ENCODE measurements at regions not wholly inside any gene's neighbourhood (a gene's known extent, or its start where the extent isn't known, plus 50 kb on each side); places are given as distances from the start of the nearest gene placed in this dataset. TPM values are rescaled to one million over a fixed set of nuclear protein-coding genes. Genes with fewer than 3 reads are reported as not detected.
"Not testable (repeated sequence)": the region's sequence is repeated elsewhere in the genome, so short reads cannot be mapped to it uniquely, and the experiment has no call there.

DNA sequence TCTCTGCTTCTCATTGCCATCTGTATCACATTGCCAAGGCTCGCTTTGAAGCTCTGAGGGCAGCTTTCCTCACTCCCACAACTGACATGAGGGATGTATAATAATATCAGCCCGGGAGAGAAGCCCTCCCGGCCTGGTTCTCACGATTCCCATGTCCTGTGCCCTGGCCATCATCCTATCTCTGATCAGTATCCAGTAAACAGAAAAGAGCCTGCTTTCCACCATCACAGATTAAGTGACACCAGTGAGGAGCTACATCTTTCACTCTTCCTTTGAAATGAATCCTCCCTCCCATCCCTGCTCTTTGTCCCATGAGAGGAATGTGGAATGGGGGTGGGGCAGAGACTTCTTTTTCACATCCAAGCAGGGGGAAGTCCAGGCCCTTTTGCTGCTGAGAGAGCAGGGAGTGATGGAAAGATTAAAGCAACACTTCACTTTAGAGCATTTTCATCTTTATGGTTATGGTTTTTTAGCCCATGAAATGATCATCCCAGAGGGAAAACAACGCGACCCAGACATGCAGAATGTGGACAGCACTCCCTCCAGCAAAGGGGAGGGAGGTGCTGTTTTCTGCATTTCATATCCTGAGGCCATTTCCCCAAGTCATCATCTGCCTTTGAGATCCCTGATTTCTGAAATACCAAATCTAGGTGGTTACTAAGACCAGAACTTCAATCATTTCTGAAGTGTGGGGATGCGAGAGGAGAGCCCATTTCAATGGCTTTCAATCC lies 84.6 kb upstream of the LYZL1 start:
- no peak for DNase-seq (ENCODE audit: low spot score)

DNA sequence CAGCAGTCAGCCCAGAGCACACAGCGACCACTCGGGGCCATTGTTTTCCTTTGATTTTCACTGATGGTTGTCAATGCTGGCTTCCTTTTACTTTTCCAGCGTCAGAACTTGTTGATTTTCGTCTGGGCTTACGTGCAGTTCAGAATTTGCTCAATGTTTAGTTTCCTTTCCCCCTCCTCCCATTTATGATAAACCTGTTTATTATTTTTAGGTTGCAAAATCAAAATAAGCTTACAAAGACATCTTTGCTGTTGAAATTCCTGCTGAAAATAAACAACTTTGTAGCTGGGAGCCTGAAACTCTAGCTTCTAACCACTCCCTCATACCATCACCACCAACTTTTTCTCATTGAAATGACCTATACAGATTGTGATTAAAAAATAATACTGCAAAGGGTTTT lies 83.1 kb upstream of the LYZL1 start:
- no peak for DNase-seq (ENCODE audit: low spot score)

DNA sequence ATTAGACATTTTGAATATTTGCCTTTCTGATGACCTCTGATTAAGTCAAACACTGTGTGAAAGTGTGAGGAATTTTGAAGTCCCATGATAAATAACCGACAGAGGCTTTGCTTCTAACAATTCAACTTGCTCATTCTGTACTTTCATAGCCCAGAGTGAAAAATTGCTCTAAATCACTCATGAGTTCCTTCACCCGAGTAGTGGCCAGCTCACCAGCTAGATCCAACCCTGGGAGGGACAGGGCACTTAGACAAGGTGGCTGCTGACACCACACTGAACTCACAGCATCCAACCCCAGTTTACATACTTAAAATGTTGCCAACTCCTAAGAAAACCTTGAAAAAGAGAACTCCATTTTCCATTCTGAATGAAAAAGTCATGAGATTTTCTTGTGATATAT lies 80.0 kb upstream of the LYZL1 start:
- no peak for DNase-seq (ENCODE audit: low spot score)

DNA sequence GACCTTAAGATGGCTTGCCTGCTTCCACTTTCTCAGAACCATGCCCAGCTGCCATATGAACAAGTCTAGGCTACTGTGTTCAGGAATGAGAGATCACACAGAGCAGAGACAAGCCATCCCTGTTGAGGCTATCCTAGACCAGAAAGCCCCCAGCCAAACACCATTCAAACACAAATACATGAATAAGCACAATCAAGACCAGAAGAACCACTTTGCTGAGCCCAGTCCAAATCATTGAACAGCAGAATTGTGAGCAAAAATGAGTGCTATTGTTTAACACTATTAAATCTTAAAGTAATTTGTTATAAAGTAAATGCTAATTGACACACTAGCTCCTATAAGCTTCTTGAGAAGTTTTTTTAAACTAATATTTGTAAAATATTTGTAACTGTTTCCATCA lies 79.0 kb upstream of the LYZL1 start:
- no peak for DNase-seq (ENCODE audit: low spot score)

DNA sequence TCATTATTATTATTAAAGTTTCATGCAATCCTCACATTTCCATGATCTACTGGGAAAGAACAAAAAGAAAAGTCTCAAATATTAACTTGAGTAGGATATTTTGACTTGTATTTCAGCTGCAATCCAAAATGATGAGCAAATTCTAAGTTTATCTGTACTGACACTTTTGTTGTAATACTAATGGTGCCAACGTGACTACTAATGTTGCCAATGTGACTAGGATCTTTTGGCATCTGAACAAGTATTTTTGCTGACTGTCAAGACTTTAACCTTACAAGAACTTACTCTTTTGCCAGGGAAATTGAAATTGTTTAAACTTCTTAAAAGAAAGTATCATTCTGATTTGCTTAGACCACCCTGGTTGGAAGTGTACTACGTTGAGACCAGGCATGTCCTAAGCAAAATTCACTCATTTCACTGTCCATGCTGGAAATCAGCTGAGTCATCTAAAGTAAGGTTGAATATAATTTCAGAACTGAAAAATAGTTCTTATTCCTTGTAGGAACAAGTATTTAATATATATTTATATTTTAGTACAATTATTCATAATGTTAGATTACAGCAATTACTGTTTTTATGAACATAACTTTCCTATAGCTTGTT lies 78.5 kb upstream of the LYZL1 start:
- no peak for DNase-seq (ENCODE audit: low spot score)

DNA sequence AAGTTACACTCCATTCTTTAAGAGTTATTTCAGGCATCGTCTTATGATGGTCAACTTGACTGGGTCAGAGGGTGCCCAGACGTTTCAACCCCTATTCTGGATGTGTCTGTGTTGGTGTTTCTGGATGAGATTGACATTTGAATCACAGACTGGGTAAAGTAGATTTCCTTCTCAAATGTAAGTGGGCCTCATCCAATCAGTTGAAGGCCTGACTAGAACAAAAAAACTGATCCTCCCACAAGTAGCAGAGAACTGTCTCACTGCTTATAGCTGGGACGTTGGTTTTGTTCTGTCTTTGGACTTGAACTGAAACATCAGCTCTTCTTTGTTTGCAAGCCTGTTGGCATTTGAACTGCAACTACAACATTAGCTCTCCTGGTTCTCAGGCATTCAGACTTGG lies 76.3 kb upstream of the LYZL1 start:
- DNase-seq (ENCODE audit: low spot score) = no peak

DNA sequence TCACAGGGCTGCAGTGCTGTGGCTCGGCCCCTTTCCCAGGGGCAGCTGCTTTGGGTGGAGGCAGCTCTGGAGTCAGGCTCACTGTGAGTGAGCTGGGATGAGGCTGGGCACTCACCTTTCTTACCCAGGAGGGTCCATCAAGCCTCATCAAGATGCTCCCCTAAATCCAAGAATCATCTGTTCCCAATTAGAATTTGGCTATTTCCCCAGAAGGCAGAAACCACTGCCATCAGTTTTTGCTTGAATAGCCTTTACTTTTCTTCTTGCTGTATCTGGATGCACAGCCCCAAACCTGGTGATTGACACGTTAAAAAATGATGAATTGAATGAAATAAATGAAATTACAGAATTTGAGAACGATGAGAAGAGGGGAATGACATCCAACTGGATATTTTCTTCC lies 74.3 kb upstream of the LYZL1 start:
- DNase-seq (ENCODE audit: low spot score) = no peak

DNA sequence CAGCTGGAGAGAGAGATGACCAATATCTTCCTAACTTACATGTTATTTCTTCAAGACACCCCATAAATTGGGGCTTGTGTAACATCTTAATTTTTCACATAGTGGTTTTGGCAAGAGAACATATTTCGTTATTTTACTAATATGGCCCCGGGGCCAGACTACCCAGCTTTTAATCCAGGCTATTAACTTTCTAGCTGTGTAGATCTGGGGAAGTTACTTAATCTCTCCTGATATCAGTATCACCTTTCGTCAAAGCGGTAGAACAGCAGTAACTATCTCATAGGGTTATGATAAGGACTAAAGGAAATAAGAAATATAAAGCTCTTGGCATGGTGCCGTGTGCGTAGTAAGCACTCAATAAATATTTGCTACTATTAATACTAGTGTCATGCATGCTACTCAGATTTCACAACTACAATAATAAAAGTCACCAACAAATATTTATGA lies 71.6 kb upstream of the LYZL1 start:
- no peak for DNase-seq (ENCODE audit: low spot score)

DNA sequence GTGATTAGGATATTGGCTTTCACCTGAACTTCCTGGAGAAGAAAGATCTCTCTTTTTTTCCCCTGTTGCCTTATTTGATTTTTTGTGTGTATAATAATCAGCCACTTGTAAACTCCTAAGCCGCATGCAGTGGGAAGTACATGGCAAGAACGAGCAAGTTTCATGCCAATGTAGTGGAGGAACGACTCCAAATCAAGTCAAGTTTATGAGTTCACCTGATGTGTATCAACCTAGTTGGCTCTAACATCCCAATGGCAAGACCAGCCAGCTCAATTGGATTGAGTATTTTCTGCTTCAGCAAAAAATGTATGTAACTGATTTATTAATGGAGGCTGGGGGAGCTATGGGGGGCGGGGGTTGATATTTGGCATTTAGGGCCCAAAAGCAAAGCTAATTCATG lies 65.5 kb upstream of the LYZL1 start:
- no peak for DNase-seq (ENCODE audit: low spot score)

DNA sequence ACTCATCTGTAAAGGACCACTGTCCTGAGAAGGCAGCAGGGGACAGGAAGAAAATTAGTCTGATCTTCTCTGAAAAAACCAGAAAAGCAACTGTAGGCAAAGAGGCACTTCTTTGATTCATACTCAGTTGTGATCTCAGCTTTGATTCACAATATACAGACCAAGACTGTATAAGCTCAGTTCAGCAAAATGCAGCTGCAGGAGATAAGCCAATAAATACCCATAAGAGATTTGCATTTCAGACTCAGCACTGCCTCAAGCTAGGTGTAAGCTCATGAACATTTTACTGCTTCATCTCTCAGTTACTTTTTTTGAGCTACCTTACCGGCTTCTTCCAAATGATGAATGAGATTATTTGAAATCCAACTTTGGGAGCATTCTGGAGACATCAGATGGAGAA lies 64.2 kb upstream of the LYZL1 start:
- no peak for DNase-seq (ENCODE audit: low spot score)

DNA sequence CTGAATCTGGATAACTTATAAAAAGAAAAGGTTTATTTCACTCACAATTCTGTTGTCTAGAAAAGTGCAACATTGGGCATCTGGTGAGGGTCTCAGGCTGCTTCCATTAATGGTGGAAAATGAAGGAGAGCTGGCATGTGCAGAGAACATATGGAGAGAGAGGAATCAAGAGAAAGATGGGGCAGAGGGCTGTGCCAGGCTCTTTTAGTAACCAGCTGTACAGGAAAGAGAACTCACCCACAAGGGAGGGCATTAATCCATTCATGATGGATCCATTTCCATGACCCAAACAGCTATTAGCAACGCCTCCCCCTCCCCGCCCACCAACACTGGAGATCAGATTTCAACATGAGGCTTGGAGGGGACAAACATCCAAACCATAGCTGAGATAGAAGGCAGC lies 61.7 kb upstream of the LYZL1 start:
- no peak for DNase-seq (ENCODE audit: low spot score)

DNA sequence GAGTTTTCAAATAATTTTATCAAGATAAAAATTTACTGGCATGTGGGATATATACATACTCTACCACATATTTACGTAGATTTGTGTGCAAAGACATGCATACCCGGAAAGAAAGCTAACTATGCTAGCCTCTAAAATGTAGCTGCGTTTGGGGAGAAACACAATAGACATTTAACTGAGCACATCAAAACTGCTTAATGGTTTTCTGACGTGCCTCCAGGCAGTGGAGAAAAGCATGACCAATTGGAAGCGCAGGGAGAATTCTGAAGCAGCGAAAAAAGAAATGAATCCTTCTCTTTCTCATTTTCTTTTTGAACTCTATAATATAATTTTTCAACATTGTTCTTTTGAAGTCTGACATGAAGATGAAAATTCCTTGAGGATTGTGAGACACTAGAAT lies 60.3 kb upstream of the LYZL1 start:
- no peak for DNase-seq (ENCODE audit: low spot score)

DNA sequence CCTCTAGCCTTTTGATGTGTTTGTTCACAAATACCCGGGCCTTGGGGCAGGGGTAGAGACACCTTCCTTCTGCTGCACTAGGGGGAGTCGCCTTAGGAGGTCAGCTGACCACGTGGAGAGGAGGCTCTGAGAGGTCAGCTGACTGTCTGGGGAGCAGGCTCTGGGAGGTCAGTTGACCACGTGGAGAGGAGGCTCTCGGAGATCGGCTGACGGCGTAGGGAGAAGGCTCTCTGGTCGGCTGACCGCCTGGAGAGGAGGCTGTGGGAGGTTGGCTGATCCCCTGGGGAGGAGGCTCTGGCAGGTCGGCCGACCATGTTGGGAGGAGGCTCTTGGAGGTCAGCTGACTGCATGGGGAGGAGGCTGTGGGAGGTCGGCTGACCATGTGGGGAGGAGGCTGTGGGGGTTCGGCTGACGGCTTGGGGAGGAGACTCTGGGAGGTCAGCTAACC lies 59.6 kb upstream of the LYZL1 start:
- DNase-seq (ENCODE audit: low spot score) = no peak

DNA sequence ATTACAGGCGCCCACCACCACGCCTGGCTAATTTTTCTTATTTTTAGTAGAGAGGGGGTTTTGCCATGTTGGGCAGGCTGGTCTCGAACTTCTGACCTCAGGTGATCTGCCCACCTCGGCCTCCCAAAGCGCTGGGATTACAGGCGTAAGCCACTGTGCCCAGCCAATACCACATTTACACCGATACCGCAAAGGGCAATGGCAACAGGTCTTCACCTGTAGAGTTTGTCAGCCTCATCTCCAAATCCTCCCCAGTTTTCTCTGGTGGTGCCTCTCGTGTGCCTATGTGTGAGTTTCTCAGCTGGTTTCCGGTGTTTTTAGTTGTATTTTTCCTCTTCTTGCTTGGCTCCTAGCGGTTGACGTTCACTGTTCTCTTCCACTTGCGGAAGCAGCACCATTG lies 52.0 kb upstream of the LYZL1 start:
- DNase-seq (ENCODE audit: low spot score) = not testable (repeated sequence)

DNA sequence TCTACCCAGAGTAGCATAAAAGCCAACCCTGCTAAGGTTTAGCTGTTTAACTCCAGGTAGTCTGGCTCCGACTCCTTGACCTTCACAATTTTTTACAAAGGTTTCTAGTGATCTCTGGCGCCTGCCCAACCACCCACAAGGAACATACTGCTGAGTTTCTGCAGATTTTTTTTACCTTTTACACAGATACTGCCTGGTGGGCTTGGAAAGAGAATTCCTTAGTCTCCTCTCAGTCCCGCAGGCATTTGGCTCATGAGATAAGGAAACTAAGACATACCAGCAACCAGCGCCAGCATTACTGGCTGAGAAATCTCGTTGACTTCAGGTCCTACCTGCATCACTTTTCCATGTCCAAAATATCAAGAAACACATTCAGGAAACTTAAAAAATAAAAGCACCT lies 51.1 kb upstream of the LYZL1 start:
- DNase-seq (ENCODE audit: low spot score) = no peak

DNA sequence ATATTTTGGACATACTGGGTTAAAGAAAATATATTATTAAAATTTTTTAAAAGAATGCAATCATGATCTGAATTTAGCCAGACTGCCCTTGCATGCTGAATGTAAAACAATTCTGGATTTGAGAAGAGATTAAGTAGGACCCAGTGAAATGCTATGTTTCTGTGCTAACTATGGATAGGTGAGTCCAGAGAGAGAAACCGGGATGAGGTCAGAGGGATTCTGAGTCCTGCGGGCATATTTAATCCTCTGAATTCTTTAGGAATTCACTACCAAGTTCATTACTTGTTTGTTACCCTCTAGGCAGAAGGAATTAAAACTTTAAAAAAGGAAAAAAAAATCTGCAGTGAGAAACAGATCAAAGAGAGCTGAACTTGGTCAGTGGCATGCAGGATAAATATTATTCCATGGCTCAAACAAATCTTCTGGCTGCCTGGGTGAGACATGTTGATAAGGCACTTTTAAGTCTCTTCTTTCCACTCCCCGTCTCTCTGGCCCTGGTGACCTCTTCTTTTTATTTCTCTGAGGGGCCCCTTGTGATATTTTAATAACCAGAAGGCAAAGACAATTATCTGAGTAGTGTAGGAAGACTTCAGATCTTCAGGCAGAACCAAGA lies 50.2 kb upstream of the LYZL1 start:
- no peak for DNase-seq (ENCODE audit: low spot score)

Small RNAs in the stretch of these regions (small RNA-seq; reads per million reads assigned to genes)
- not detected for gene AL355376.1
- not detected for gene AL355376.2
- 0.29 reads per million for gene RNA5SP308
- gene RNU6-270P = not detected

Data from HT-29 (cell line).